ENCODE measurements at regions not wholly inside any gene's neighbourhood (a gene's known extent, or its start where the extent isn't known, plus 50 kb on each side); places are given as distances from the start of the nearest gene placed in this dataset.

GRCh38 chr7:142454862-142455261 lies 197.0 kb upstream of the PRSS58 start:
- no peak overlapping the region for H3K9ac ChIP-seq (ENCODE audit: control insufficient read depth, extremely low read depth, insufficient read depth, low read length)
- FAIRE-seq (no peak), DNase-seq (ENCODE audit: low read depth, low spot score) (no peak)
- dilution Hi-C loops (cut with MboI; ENCODE audit: extremely low pct_ligation_motif_present, low sequenced_read_pairs): no loop called here
- H3K27ac ChIP-seq (ENCODE audit: control insufficient read depth, insufficient read depth, low read length): no peak overlapping the region
- no peak overlapping the region for H3K4me3 ChIP-seq (ENCODE audit: control insufficient read depth in 2 of 3, extremely low read depth in 1 of 3, insufficient read depth in 2 of 3, low read depth in 1 of 3, low read length in 3 of 3)
- no peak overlapping the region for H2AFZ ChIP-seq (ENCODE audit: control insufficient read depth, low read length)
- no peaks in the 10 kb centered on the region for H3K27me3 ChIP-seq (ENCODE audit: control insufficient read depth, extremely low read depth, insufficient read depth, low read length)
- no peak overlapping the region for H3K4me2 ChIP-seq (ENCODE audit: control insufficient read depth, extremely low read depth, insufficient read depth, low read depth, low read length)
- TF ChIP-seq, protein P1, sequence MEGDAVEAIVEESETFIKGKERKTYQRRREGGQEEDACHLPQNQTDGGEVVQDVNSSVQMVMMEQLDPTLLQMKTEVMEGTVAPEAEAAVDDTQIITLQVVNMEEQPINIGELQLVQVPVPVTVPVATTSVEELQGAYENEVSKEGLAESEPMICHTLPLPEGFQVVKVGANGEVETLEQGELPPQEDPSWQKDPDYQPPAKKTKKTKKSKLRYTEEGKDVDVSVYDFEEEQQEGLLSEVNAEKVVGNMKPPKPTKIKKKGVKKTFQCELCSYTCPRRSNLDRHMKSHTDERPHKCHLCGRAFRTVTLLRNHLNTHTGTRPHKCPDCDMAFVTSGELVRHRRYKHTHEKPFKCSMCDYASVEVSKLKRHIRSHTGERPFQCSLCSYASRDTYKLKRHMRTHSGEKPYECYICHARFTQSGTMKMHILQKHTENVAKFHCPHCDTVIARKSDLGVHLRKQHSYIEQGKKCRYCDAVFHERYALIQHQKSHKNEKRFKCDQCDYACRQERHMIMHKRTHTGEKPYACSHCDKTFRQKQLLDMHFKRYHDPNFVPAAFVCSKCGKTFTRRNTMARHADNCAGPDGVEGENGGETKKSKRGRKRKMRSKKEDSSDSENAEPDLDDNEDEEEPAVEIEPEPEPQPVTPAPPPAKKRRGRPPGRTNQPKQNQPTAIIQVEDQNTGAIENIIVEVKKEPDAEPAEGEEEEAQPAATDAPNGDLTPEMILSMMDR (optimal IDR thresholded peaks at IDR 0.05 in 1 of 3, IDR thresholded peaks at IDR 0.05 in 1 of 3, conservative IDR thresholded peaks at IDR 0.05 in 1 of 3; ENCODE audit: extremely low read depth in 1 of 3, insufficient read depth in 2 of 3, low read length in 3 of 3): no peak
- no peak for TF ChIP-seq EZH2 (IDR thresholded peaks at IDR 0.05; ENCODE audit: low read length)
- H3K79me2 ChIP-seq (ENCODE audit: control insufficient read depth, insufficient read depth, low read length): no peaks in the 10 kb centered on the region
- H3K9me1 ChIP-seq (ENCODE audit: control insufficient read depth, extremely low read depth, insufficient read depth, low read length): no peaks in the 10 kb centered on the region
- H3K36me3 ChIP-seq (ENCODE audit: control insufficient read depth in 2 of 2, extremely low read depth in 1 of 2, insufficient read depth in 2 of 2, low read length in 2 of 2): no peaks in the 10 kb centered on the region
- H4K20me1 ChIP-seq (ENCODE audit: control insufficient read depth, extremely low read depth, insufficient read depth, low read length): no peaks in the 10 kb centered on the region
- H3K4me1 ChIP-seq (ENCODE audit: control insufficient read depth, extremely low read depth, insufficient read depth, low read length): peaks cover 4% of the 10 kb centered on the region
- H3K9me3 ChIP-seq (ENCODE audit: control insufficient read depth, low read depth, low read length): no peaks in the 10 kb centered on the region

DNA sequence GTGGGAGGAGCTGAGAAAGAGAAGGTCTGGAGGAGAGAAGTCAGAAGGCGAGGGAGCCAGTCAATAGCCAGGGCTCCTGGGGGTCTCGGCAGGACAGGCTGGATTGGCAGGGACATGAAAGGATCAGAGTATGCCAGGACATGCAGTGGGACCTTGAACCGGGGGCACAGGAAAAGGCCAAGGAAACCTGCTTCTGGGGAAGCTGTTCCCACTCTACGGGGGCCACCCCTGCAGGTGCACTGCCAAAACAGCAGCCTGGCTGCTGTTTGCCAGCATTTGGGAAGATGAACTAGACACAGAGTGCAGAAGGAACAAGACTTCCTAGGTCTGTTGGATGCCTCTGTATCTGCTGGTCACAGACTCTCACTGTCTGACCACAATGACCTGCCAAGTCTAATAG lies 194.9 kb upstream of the PRSS58 start:
- no peak for FAIRE-seq
- no peak overlapping the region for H3K4me2 ChIP-seq (ENCODE audit: control insufficient read depth, extremely low read depth, insufficient read depth, low read depth, low read length)
- H4K20me1 ChIP-seq (ENCODE audit: control insufficient read depth, extremely low read depth, insufficient read depth, low read length): no peaks in the 10 kb centered on the region
- no peak overlapping the region for H3K27ac ChIP-seq (ENCODE audit: control insufficient read depth, insufficient read depth, low read length)
- H3K4me3 ChIP-seq (ENCODE audit: control insufficient read depth in 2 of 3, extremely low read depth in 1 of 3, insufficient read depth in 2 of 3, low read depth in 1 of 3, low read length in 3 of 3): no peak overlapping the region
- no peaks in the 10 kb centered on the region for H3K9me3 ChIP-seq (ENCODE audit: control insufficient read depth, low read depth, low read length)
- H3K4me1 ChIP-seq (ENCODE audit: control insufficient read depth, extremely low read depth, insufficient read depth, low read length): no peaks in the 10 kb centered on the region
- H3K79me2 ChIP-seq (ENCODE audit: control insufficient read depth, insufficient read depth, low read length): no peaks in the 10 kb centered on the region
- no peaks in the 10 kb centered on the region for H3K27me3 ChIP-seq (ENCODE audit: control insufficient read depth, extremely low read depth, insufficient read depth, low read length)
- H2AFZ ChIP-seq (ENCODE audit: control insufficient read depth, low read length): no peak overlapping the region
- no peak overlapping the region for H3K9ac ChIP-seq (ENCODE audit: control insufficient read depth, extremely low read depth, insufficient read depth, low read length)
- no peaks in the 10 kb centered on the region for H3K9me1 ChIP-seq (ENCODE audit: control insufficient read depth, extremely low read depth, insufficient read depth, low read length)
- dilution Hi-C loops (cut with MboI; ENCODE audit: extremely low pct_ligation_motif_present, low sequenced_read_pairs): no loop called here
- H3K36me3 ChIP-seq (ENCODE audit: control insufficient read depth in 2 of 2, extremely low read depth in 1 of 2, insufficient read depth in 2 of 2, low read length in 2 of 2): no peaks in the 10 kb centered on the region
- DNase-seq (ENCODE audit: low read depth, low spot score): no peak
- no peak for TF ChIP-seq EZH2 (IDR thresholded peaks at IDR 0.05; ENCODE audit: low read length)
- TF ChIP-seq, protein P1 (optimal IDR thresholded peaks at IDR 0.05 in 1 of 3, IDR thresholded peaks at IDR 0.05 in 1 of 3, conservative IDR thresholded peaks at IDR 0.05 in 1 of 3; ENCODE audit: extremely low read depth in 1 of 3, insufficient read depth in 2 of 3, low read length in 3 of 3): no peak
